Lower lobe of right lung (tissue), 2 donors: ENCODE measurements at regions not wholly inside any gene's neighbourhood (a gene's known extent, or its start where the extent isn't known, plus 50 kb on each side); places are given as distances from the start of the nearest gene placed in this dataset.

Experiments
- ATAC-seq, 2 donors: fragments of 200-7000 bp; cut with Tn5 transposase; one replicate each; pipeline ENCODE4 v1.9.1; 2020 to 2022; ENCODE audit warnings: mild to moderate bottlenecking in 2 of 2, moderate library complexity in 2 of 2
- DNase-seq: peaks from one replicate; pipeline ENCODE4 v3.0.0-alpha.2; 2020
- H3K27ac ChIP-seq: fragments of 200-600 bp; one replicate; pipeline ENCODE4 v1.8.0; 2022
- H3K27me3 ChIP-seq: fragments of 200-600 bp; one replicate; pipeline ENCODE4 v1.8.0; 2022; ENCODE audit warnings: low read depth
- H3K36me3 ChIP-seq: fragments of 200-600 bp; one replicate; pipeline ENCODE4 v1.8.0; 2022; ENCODE audit warnings: mild to moderate bottlenecking
- H3K4me1 ChIP-seq: fragments of 200-600 bp; one replicate; pipeline ENCODE4 v1.8.0; 2022
- H3K4me3 ChIP-seq: fragments of 200-600 bp; one replicate; pipeline ENCODE4 v1.8.0; 2022; ENCODE audit warnings: mild to moderate bottlenecking
- H3K9me3 ChIP-seq: fragments of 200-600 bp; one replicate; pipeline ENCODE4 v1.8.0; 2022
- CTCF ChIP-seq: fragments of 200-600 bp; IDR thresholded peaks from one replicate; pipeline ENCODE4 v1.8.0; 2022; ENCODE audit warnings: antibody characterized with exemption, mild to moderate bottlenecking
- intact Hi-C: fragments of 100-400 bp; cut with DNase I; formaldehyde crosslinking; loops from one replicate; pipeline ENCODE4 v1.11.0; 2022
- donor health status: DM: no; HTN: yes; CAD: no; lungs with severe emphysema.

- intact Hi-C loops = no loop called here
- Histone ChIP-seq H3K9me3 (no peaks in the 10 kb centered on the region), H3K4me3 (no peak overlapping the region), H3K4me1 (no peaks in the 10 kb centered on the region), H3K36me3 (no peaks in the 10 kb centered on the region), H3K27ac (no peak overlapping the region), H3K27me3 (no peaks in the 10 kb centered on the region)
- no peak for DNase-seq
- ATAC-seq = no peak
- no peak for TF ChIP-seq CTCF
Observed at GRCh38 chr14:97329701-97330100, 532.5 kb downstream of the VRK1 start.

- no peak for DNase-seq
- Histone ChIP-seq H3K4me1 (no peaks in the 10 kb centered on the region), H3K4me3 (no peak overlapping the region), H3K27me3 (no peaks in the 10 kb centered on the region), H3K9me3 (no peaks in the 10 kb centered on the region), H3K27ac (no peak overlapping the region), H3K36me3 (no peaks in the 10 kb centered on the region)
- intact Hi-C loops = no loop called here
- ATAC-seq = no peak
- TF ChIP-seq CTCF = no peak
Observed at GRCh38 chr14:97331058-97331457, 533.9 kb downstream of the VRK1 start.

GRCh38 chr14:97331526-97331925 is 534.3 kb downstream of the VRK1 start:
- DNase-seq = no peak
- no peak overlapping the region for H3K27ac ChIP-seq
- no peaks in the 10 kb centered on the region for H3K36me3 ChIP-seq
- ATAC-seq = no peak
- no peaks in the 10 kb centered on the region for H3K27me3 ChIP-seq
- no peaks in the 10 kb centered on the region for H3K9me3 ChIP-seq
- H3K4me3 ChIP-seq = no peak overlapping the region
- no peak for TF ChIP-seq CTCF
- intact Hi-C loops = no loop called here
- no peaks in the 10 kb centered on the region for H3K4me1 ChIP-seq

GRCh38 chr14:97336179-97336578 is 539.0 kb downstream of the VRK1 start:
- no peak for DNase-seq
- TF ChIP-seq CTCF = no peak
- no peaks in the 10 kb centered on the region for H3K36me3 ChIP-seq
- no peak overlapping the region for H3K27ac ChIP-seq
- no peak for ATAC-seq
- no peaks in the 10 kb centered on the region for H3K9me3 ChIP-seq
- H3K27me3 ChIP-seq = no peaks in the 10 kb centered on the region
- no peak overlapping the region for H3K4me3 ChIP-seq
- no peaks in the 10 kb centered on the region for H3K4me1 ChIP-seq
- intact Hi-C loops = no loop called here

GRCh38 chr14:97336816-97337215 is 539.6 kb downstream of the VRK1 start:
- no peaks in the 10 kb centered on the region for H3K36me3 ChIP-seq
- no peak for TF ChIP-seq CTCF
- no peak for ATAC-seq

GRCh38 chr14:97337267-97337666 is 540.1 kb downstream of the VRK1 start:
- Histone ChIP-seq H3K4me1 (no peaks in the 10 kb centered on the region), H3K9me3 (no peaks in the 10 kb centered on the region), H3K4me3 (no peak overlapping the region), H3K27ac (no peak overlapping the region), H3K27me3 (no peaks in the 10 kb centered on the region), H3K36me3 (no peaks in the 10 kb centered on the region)
- intact Hi-C loops = no loop called here
- no peak for ATAC-seq
- DNase-seq = no peak
- no peak for TF ChIP-seq CTCF

More at GRCh38 chr14:97336816-97337215, 539.6 kb downstream of the VRK1 start:
- H3K9me3 ChIP-seq = no peaks in the 10 kb centered on the region
- intact Hi-C loops = no loop called here
- H3K27ac ChIP-seq = no peak overlapping the region
- H3K4me1 ChIP-seq = no peaks in the 10 kb centered on the region
- no peak for DNase-seq
- H3K27me3 ChIP-seq = no peaks in the 10 kb centered on the region
- no peak overlapping the region for H3K4me3 ChIP-seq
